ENCODE measurements at regions not wholly inside any gene's neighbourhood (a gene's known extent, or its start where the extent isn't known, plus 50 kb on each side); places are given as distances from the start of the nearest gene placed in this dataset.

GRCh38 chr12:31207799-31208465, 118.0 kb downstream of the SINHCAF start:
- peaks cover 24% of the 10 kb centered on the region for H3K27me3 Mint-ChIP-seq
- peaks cover 4% of the 10 kb centered on the region for H3K4me1 ChIP-seq (ENCODE audit: control insufficient read depth, insufficient read depth, low read length, poor library complexity, severe bottlenecking)
- H3K27ac Mint-ChIP-seq, result no peak overlapping the region
- no peaks in the 10 kb centered on the region for H3K9me3 ChIP-seq (ENCODE audit: control insufficient read depth in 2 of 2, low read length in 2 of 2)
- peaks cover 12% of the 10 kb centered on the region for H3K27me3 ChIP-seq (ENCODE audit: control insufficient read depth, insufficient read depth, low read length)
- DNase-seq (no peak), ATAC-seq (ENCODE audit: low read depth in 2 of 2) (no peak)
- no peaks in the 10 kb centered on the region for H3K36me3 Mint-ChIP-seq
- peaks cover 0 to 2% (median 0%) of the 10 kb centered on the region in 7 donors for H3K9me3 Mint-ChIP-seq
- no peak overlapping the region for H3K4me3 Mint-ChIP-seq
- H3K4me3 ChIP-seq (ENCODE audit: low read depth, low read length), result no peak overlapping the region
- H3K36me3 ChIP-seq (ENCODE audit: control insufficient read depth, insufficient read depth, low read length), result no peaks in the 10 kb centered on the region
- no peak overlapping the region for H3K27ac ChIP-seq (ENCODE audit: insufficient read depth, low read length, poor library complexity, severe bottlenecking)
- H3K4me1 Mint-ChIP-seq, result peaks cover 5 to 13% (median 9%) of the 10 kb centered on the region in 4 donors

GRCh38 chr12:31210104-31210503, 115.8 kb downstream of the SINHCAF start:
- Mint-ChIP-seq H3K27me3 (peaks cover 10% of the 10 kb centered on the region), H3K9me3 (peaks cover 0 to 2% (median 0%) of the 10 kb centered on the region in 7 donors), H3K36me3 (no peaks in the 10 kb centered on the region), H3K27ac (no peak overlapping the region), H3K4me3 (no peak overlapping the region), H3K4me1 (peaks cover under 1 to 2% (median 1%) of the 10 kb centered on the region in 4 donors)
- Histone ChIP-seq H3K27me3 (ENCODE audit: control insufficient read depth, insufficient read depth, low read length) (peaks cover under 1% of the 10 kb centered on the region), H3K36me3 (ENCODE audit: control insufficient read depth, insufficient read depth, low read length) (no peaks in the 10 kb centered on the region), H3K4me3 (ENCODE audit: low read depth, low read length) (no peak overlapping the region), H3K9me3 (ENCODE audit: control insufficient read depth in 2 of 2, low read length in 2 of 2) (no peaks in the 10 kb centered on the region), H3K27ac (ENCODE audit: insufficient read depth, low read length, poor library complexity, severe bottlenecking) (no peak overlapping the region), H3K4me1 (ENCODE audit: control insufficient read depth, insufficient read depth, low read length, poor library complexity, severe bottlenecking) (peaks cover 1% of the 10 kb centered on the region)
- no peak for ATAC-seq (ENCODE audit: low read depth in 2 of 2)
- no peak for DNase-seq

GRCh38 chr12:31210541-31210940, 115.4 kb downstream of the SINHCAF start:
- Mint-ChIP-seq H3K36me3 (no peaks in the 10 kb centered on the region), H3K27ac (no peak overlapping the region), H3K9me3 (peaks cover 0 to 2% (median 0%) of the 10 kb centered on the region in 7 donors), H3K4me1 (no peaks in the 10 kb centered on the region), H3K4me3 (no peak overlapping the region), H3K27me3 (peaks cover 9% of the 10 kb centered on the region)
- Histone ChIP-seq H3K27ac (ENCODE audit: insufficient read depth, low read length, poor library complexity, severe bottlenecking) (no peak overlapping the region), H3K4me1 (ENCODE audit: control insufficient read depth, insufficient read depth, low read length, poor library complexity, severe bottlenecking) (no peaks in the 10 kb centered on the region), H3K27me3 (ENCODE audit: control insufficient read depth, insufficient read depth, low read length) (no peaks in the 10 kb centered on the region), H3K4me3 (ENCODE audit: low read depth, low read length) (no peak overlapping the region), H3K36me3 (ENCODE audit: control insufficient read depth, insufficient read depth, low read length) (no peaks in the 10 kb centered on the region), H3K9me3 (ENCODE audit: control insufficient read depth in 2 of 2, low read length in 2 of 2) (no peaks in the 10 kb centered on the region)
- ATAC-seq (ENCODE audit: low read depth in 2 of 2) (no peak), DNase-seq (no peak)

GRCh38 chr12:31214626-31215517, 111.1 kb downstream of the SINHCAF start:
- Mint-ChIP-seq H3K4me3 (no peak overlapping the region), H3K36me3 (no peaks in the 10 kb centered on the region), H3K4me1 (no peaks in the 10 kb centered on the region), H3K9me3 (no peaks in the 10 kb centered on the region), H3K27me3 (no peaks in the 10 kb centered on the region), H3K27ac (no peak overlapping the region)
- no peaks in the 10 kb centered on the region for H3K27me3 ChIP-seq (ENCODE audit: control insufficient read depth, insufficient read depth, low read length)
- no peaks in the 10 kb centered on the region for H3K4me1 ChIP-seq (ENCODE audit: control insufficient read depth, insufficient read depth, low read length, poor library complexity, severe bottlenecking)
- no peaks in the 10 kb centered on the region for H3K36me3 ChIP-seq (ENCODE audit: control insufficient read depth, insufficient read depth, low read length)
- no peak for ATAC-seq (ENCODE audit: low read depth in 2 of 2)
- no peak for DNase-seq
- no peak overlapping the region for H3K27ac ChIP-seq (ENCODE audit: insufficient read depth, low read length, poor library complexity, severe bottlenecking)
- H3K4me3 ChIP-seq (ENCODE audit: low read depth, low read length), result no peak overlapping the region
- H3K9me3 ChIP-seq (ENCODE audit: control insufficient read depth in 2 of 2, low read length in 2 of 2), result no peaks in the 10 kb centered on the region

GRCh38 chr12:31215518-31216232, 110.3 kb downstream of the SINHCAF start:
- Histone ChIP-seq H3K4me1 (ENCODE audit: control insufficient read depth, insufficient read depth, low read length, poor library complexity, severe bottlenecking) (no peaks in the 10 kb centered on the region), H3K9me3 (ENCODE audit: control insufficient read depth in 2 of 2, low read length in 2 of 2) (no peaks in the 10 kb centered on the region), H3K36me3 (ENCODE audit: control insufficient read depth, insufficient read depth, low read length) (no peaks in the 10 kb centered on the region), H3K4me3 (ENCODE audit: low read depth, low read length) (no peak overlapping the region), H3K27ac (ENCODE audit: insufficient read depth, low read length, poor library complexity, severe bottlenecking) (no peak overlapping the region), H3K27me3 (ENCODE audit: control insufficient read depth, insufficient read depth, low read length) (no peaks in the 10 kb centered on the region)
- H3K9me3 Mint-ChIP-seq, result no peaks in the 10 kb centered on the region
- ATAC-seq (ENCODE audit: low read depth in 2 of 2) (no peak), DNase-seq (no peak)
- no peaks in the 10 kb centered on the region for H3K36me3 Mint-ChIP-seq
- no peak overlapping the region for H3K27ac Mint-ChIP-seq
- H3K4me1 Mint-ChIP-seq, result no peaks in the 10 kb centered on the region
- no peaks in the 10 kb centered on the region for H3K27me3 Mint-ChIP-seq
- H3K4me3 Mint-ChIP-seq, result no peak overlapping the region

- no peaks in the 10 kb centered on the region for H3K9me3 ChIP-seq (ENCODE audit: control insufficient read depth in 2 of 2, low read length in 2 of 2)
- no peak for ATAC-seq (ENCODE audit: low read depth in 2 of 2)
- H3K4me3 ChIP-seq (ENCODE audit: low read depth, low read length), result no peak overlapping the region
- H3K27me3 ChIP-seq (ENCODE audit: control insufficient read depth, insufficient read depth, low read length), result no peaks in the 10 kb centered on the region
- Mint-ChIP-seq H3K4me3 (no peak overlapping the region), H3K27me3 (no peaks in the 10 kb centered on the region), H3K4me1 (peaks cover 0 to 2% (median 0%) of the 10 kb centered on the region in 4 donors), H3K27ac (no peak overlapping the region), H3K9me3 (no peaks in the 10 kb centered on the region), H3K36me3 (no peaks in the 10 kb centered on the region)
- H3K36me3 ChIP-seq (ENCODE audit: control insufficient read depth, insufficient read depth, low read length), result no peaks in the 10 kb centered on the region
- no peak for DNase-seq
- no peaks in the 10 kb centered on the region for H3K4me1 ChIP-seq (ENCODE audit: control insufficient read depth, insufficient read depth, low read length, poor library complexity, severe bottlenecking)
- H3K27ac ChIP-seq (ENCODE audit: insufficient read depth, low read length, poor library complexity, severe bottlenecking), result no peak overlapping the region
Measured at GRCh38 chr12:31216479-31216878, 109.5 kb downstream of the SINHCAF start.

GRCh38 chr12:31217356-31218130, 108.4 kb downstream of the SINHCAF start:
- Histone ChIP-seq H3K4me3 (ENCODE audit: low read depth, low read length) (no peak overlapping the region), H3K27me3 (ENCODE audit: control insufficient read depth, insufficient read depth, low read length) (no peaks in the 10 kb centered on the region), H3K27ac (ENCODE audit: insufficient read depth, low read length, poor library complexity, severe bottlenecking) (no peak overlapping the region), H3K36me3 (ENCODE audit: control insufficient read depth, insufficient read depth, low read length) (no peaks in the 10 kb centered on the region), H3K4me1 (ENCODE audit: control insufficient read depth, insufficient read depth, low read length, poor library complexity, severe bottlenecking) (no peaks in the 10 kb centered on the region), H3K9me3 (ENCODE audit: control insufficient read depth in 2 of 2, low read length in 2 of 2) (no peaks in the 10 kb centered on the region)
- H3K4me3 Mint-ChIP-seq, result no peak overlapping the region
- ATAC-seq (ENCODE audit: low read depth in 2 of 2) (no peak), DNase-seq (no peak)
- H3K36me3 Mint-ChIP-seq, result no peaks in the 10 kb centered on the region
- peaks cover 0 to 2% (median 0%) of the 10 kb centered on the region in 4 donors for H3K4me1 Mint-ChIP-seq
- H3K27me3 Mint-ChIP-seq, result no peaks in the 10 kb centered on the region
- no peaks in the 10 kb centered on the region for H3K9me3 Mint-ChIP-seq
- no peak overlapping the region for H3K27ac Mint-ChIP-seq

Data from CD4-positive, CD25-positive, alpha-beta regulatory T cell (primary cell).